T-helper 17 cell (primary cell): ENCODE measurements at regions not wholly inside any gene's neighbourhood (a gene's known extent, or its start where the extent isn't known, plus 50 kb on each side); places are given as distances from the start of the nearest gene placed in this dataset.

Experiments
- ATAC-seq: fragments of 150-1000 bp; cut with Tn5 transposase; 2 replicates; pipeline ENCODE4 v1.10.0; 2021; ENCODE audit warnings: mild to moderate bottlenecking, moderate library complexity
- DNase-seq, 3 donors: peaks; one replicate each; pipeline versions ENCODE4 v3.0.0 to v3.0.0-alpha.2; 2020 to 2021
- H3K9me3 ChIP-seq: one replicate; pipeline ENCODE4 v1.7.0; 2013; ENCODE audit warnings: low read length, mild to moderate bottlenecking; ENCODE audit not compliant: control insufficient read depth, poor library complexity, severe bottlenecking
- H3K27ac Mint-ChIP-seq: one replicate; pipeline ENCODE4 v1.8.0; 2022; ENCODE audit warnings: mild to moderate bottlenecking, moderate library complexity, mixed read lengths
- H3K27me3 Mint-ChIP-seq: one replicate; pipeline ENCODE4 v1.8.0; 2022; ENCODE audit warnings: mixed read lengths
- H3K36me3 Mint-ChIP-seq: one replicate; pipeline ENCODE4 v1.8.0; 2022; ENCODE audit warnings: low read depth, mixed read lengths
- H3K4me1 Mint-ChIP-seq: one replicate; pipeline ENCODE4 v1.8.0; 2022; ENCODE audit warnings: mild to moderate bottlenecking, mixed read lengths
- H3K4me3 Mint-ChIP-seq: one replicate; pipeline ENCODE4 v1.8.0; 2022; ENCODE audit warnings: mild to moderate bottlenecking, moderate library complexity, mixed read lengths

GRCh38 chr3:120544361-120544760 is 51.8 kb upstream of the NDUFB4 start:
- no peak for DNase-seq
- no peak for ATAC-seq
- H3K9me3 ChIP-seq: peaks cover 6% of the 10 kb centered on the region
- H3K4me1 Mint-ChIP-seq: no peaks in the 10 kb centered on the region
- H3K27me3 Mint-ChIP-seq: peaks cover 23% of the 10 kb centered on the region
- no peak overlapping the region for H3K27ac Mint-ChIP-seq
- no peaks in the 10 kb centered on the region for H3K36me3 Mint-ChIP-seq
- no peak overlapping the region for H3K4me3 Mint-ChIP-seq

GRCh38 chr3:120536642-120537041 is 59.5 kb upstream of the NDUFB4 start:
- H3K4me3 Mint-ChIP-seq: no peak overlapping the region
- H3K36me3 Mint-ChIP-seq: no peaks in the 10 kb centered on the region
- ATAC-seq (no peak), DNase-seq (no peak)
- H3K27ac Mint-ChIP-seq: no peak overlapping the region
- no peaks in the 10 kb centered on the region for H3K4me1 Mint-ChIP-seq
- peaks cover under 1% of the 10 kb centered on the region for H3K9me3 ChIP-seq
- peaks cover 7% of the 10 kb centered on the region for H3K27me3 Mint-ChIP-seq

GRCh38 chr3:120532969-120533368 is 63.2 kb upstream of the NDUFB4 start:
- H3K4me1 Mint-ChIP-seq: peaks cover 3% of the 10 kb centered on the region
- H3K27me3 Mint-ChIP-seq: peaks cover 18% of the 10 kb centered on the region
- no peak for ATAC-seq
- no peak overlapping the region for H3K27ac Mint-ChIP-seq
- no peaks in the 10 kb centered on the region for H3K36me3 Mint-ChIP-seq
- no peaks in the 10 kb centered on the region for H3K9me3 ChIP-seq
- DNase-seq: no peak
- H3K4me3 Mint-ChIP-seq: no peak overlapping the region

- DNase-seq (no peak), ATAC-seq (no peak)
- H3K27me3 Mint-ChIP-seq: peaks cover 11% of the 10 kb centered on the region
- no peaks in the 10 kb centered on the region for H3K36me3 Mint-ChIP-seq
- no peaks in the 10 kb centered on the region for H3K9me3 ChIP-seq
- H3K27ac Mint-ChIP-seq: no peak overlapping the region
- no peak overlapping the region for H3K4me3 Mint-ChIP-seq
- peaks cover 5% of the 10 kb centered on the region for H3K4me1 Mint-ChIP-seq
Observed at GRCh38 chr3:120528163-120528562, 68.0 kb upstream of the NDUFB4 start.

GRCh38 chr3:120526011-120526870 is 69.9 kb upstream of the NDUFB4 start:
- Mint-ChIP-seq H3K27ac (no peak overlapping the region), H3K4me1 (peaks cover 5% of the 10 kb centered on the region), H3K27me3 (peaks cover 23% of the 10 kb centered on the region), H3K36me3 (no peaks in the 10 kb centered on the region), H3K4me3 (no peak overlapping the region)
- ATAC-seq (no peak), DNase-seq (no peak)
- H3K9me3 ChIP-seq: no peaks in the 10 kb centered on the region

GRCh38 chr3:120524171-120524923 is 71.8 kb upstream of the NDUFB4 start:
- peaks cover 5% of the 10 kb centered on the region for H3K4me1 Mint-ChIP-seq
- H3K27ac Mint-ChIP-seq: peak overlapping the region; percentile 62

GRCh38 chr3:120516136-120516535 is 65.3 kb upstream of the FSTL1 start:
- Mint-ChIP-seq H3K4me1 (no peaks in the 10 kb centered on the region), H3K4me3 (no peak overlapping the region), H3K27ac (no peak overlapping the region), H3K36me3 (peaks cover 2% of the 10 kb centered on the region), H3K27me3 (peaks cover 57% of the 10 kb centered on the region)
- no peaks in the 10 kb centered on the region for H3K9me3 ChIP-seq
- ATAC-seq: no peak
- no peak for DNase-seq

More at GRCh38 chr3:120524171-120524923, 71.8 kb upstream of the NDUFB4 start:
- Mint-ChIP-seq H3K4me3 (no peak overlapping the region), H3K27me3 (peaks cover 23% of the 10 kb centered on the region), H3K36me3 (no peaks in the 10 kb centered on the region)
- H3K9me3 ChIP-seq: no peaks in the 10 kb centered on the region
- no peak for ATAC-seq
- DNase-seq: no peak

- no peak for ATAC-seq
- H3K4me1 Mint-ChIP-seq: no peaks in the 10 kb centered on the region
- H3K27me3 Mint-ChIP-seq: peaks cover 62% of the 10 kb centered on the region
- no peak overlapping the region for H3K4me3 Mint-ChIP-seq
- no peak for DNase-seq
- H3K9me3 ChIP-seq: no peaks in the 10 kb centered on the region
- H3K27ac Mint-ChIP-seq: no peak overlapping the region
- H3K36me3 Mint-ChIP-seq: no peaks in the 10 kb centered on the region
Observed at GRCh38 chr3:120512655-120513054, 61.9 kb upstream of the FSTL1 start.

- H3K27me3 Mint-ChIP-seq: peaks cover 49% of the 10 kb centered on the region
- ATAC-seq (no peak), DNase-seq (no peak)
Observed at GRCh38 chr3:120506828-120507774, 56.3 kb upstream of the FSTL1 start.

GRCh38 chr3:120506076-120506827 is 55.5 kb upstream of the FSTL1 start:
- no peak for DNase-seq
- H3K36me3 Mint-ChIP-seq: peaks cover 2% of the 10 kb centered on the region
- no peak overlapping the region for H3K4me3 Mint-ChIP-seq
- H3K27ac Mint-ChIP-seq: no peak overlapping the region
- ATAC-seq: no peak
- peaks cover 44% of the 10 kb centered on the region for H3K27me3 Mint-ChIP-seq
- H3K4me1 Mint-ChIP-seq: no peaks in the 10 kb centered on the region
- H3K9me3 ChIP-seq: no peaks in the 10 kb centered on the region

More at GRCh38 chr3:120506828-120507774, 56.3 kb upstream of the FSTL1 start:
- Mint-ChIP-seq H3K36me3 (peaks cover 2% of the 10 kb centered on the region), H3K27ac (peak overlapping the region; percentile 3), H3K4me3 (no peak overlapping the region), H3K4me1 (no peaks in the 10 kb centered on the region)
- no peaks in the 10 kb centered on the region for H3K9me3 ChIP-seq

GRCh38 chr3:120503727-120504616 is 53.2 kb upstream of the FSTL1 start:
- H3K4me1 Mint-ChIP-seq: no peaks in the 10 kb centered on the region
- H3K9me3 ChIP-seq: no peaks in the 10 kb centered on the region
- no peak for ATAC-seq
- DNase-seq: no peak
- H3K4me3 Mint-ChIP-seq: no peak overlapping the region
- H3K27ac Mint-ChIP-seq: no peak overlapping the region
- H3K36me3 Mint-ChIP-seq: peaks cover 2% of the 10 kb centered on the region
- peaks cover 49% of the 10 kb centered on the region for H3K27me3 Mint-ChIP-seq
